ENCODE measurements at regions not wholly inside any gene's neighbourhood (a gene's known extent, or its start where the extent isn't known, plus 50 kb on each side); places are given as distances from the start of the nearest gene placed in this dataset.

DNA sequence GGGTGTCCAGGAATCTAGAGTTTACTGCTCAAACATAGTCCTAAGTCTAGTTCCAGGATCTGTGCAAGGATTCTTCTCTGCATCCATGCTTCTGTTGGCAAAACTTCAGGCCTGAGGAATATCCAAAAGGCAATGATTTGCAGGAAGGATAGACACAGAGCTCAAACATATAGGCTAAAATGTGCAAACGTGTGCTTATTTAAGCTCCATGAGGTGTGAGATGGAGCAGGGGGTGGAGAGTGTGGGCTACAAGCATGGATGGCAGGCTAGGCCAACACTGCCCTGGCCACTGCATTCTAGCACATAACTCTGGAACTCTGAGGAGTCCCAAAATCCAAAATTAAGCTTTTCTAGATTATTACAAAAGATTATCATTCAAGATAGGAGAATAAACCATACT, 301.1 kb downstream of the PAX3 start:
- TF ChIP-seq, protein P1, sequence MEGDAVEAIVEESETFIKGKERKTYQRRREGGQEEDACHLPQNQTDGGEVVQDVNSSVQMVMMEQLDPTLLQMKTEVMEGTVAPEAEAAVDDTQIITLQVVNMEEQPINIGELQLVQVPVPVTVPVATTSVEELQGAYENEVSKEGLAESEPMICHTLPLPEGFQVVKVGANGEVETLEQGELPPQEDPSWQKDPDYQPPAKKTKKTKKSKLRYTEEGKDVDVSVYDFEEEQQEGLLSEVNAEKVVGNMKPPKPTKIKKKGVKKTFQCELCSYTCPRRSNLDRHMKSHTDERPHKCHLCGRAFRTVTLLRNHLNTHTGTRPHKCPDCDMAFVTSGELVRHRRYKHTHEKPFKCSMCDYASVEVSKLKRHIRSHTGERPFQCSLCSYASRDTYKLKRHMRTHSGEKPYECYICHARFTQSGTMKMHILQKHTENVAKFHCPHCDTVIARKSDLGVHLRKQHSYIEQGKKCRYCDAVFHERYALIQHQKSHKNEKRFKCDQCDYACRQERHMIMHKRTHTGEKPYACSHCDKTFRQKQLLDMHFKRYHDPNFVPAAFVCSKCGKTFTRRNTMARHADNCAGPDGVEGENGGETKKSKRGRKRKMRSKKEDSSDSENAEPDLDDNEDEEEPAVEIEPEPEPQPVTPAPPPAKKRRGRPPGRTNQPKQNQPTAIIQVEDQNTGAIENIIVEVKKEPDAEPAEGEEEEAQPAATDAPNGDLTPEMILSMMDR (IDR thresholded peaks at IDR 0.05 in 8 of 11, conservative IDR thresholded peaks at IDR 0.05 in 3 of 11): no peak
- no peak for TF ChIP-seq POLR2AphosphoS5 (IDR thresholded peaks at IDR 0.05)
- TF ChIP-seq POLR2A (IDR thresholded peaks at IDR 0.05): no peak
